HG02623 (cell line): ENCODE measurements at regions not wholly inside any gene's neighbourhood (a gene's known extent, or its start where the extent isn't known, plus 50 kb on each side); places are given as distances from the start of the nearest gene placed in this dataset.
A peak's percentile ranks its signal among the peaks of the same experiment; 100 is the strongest.

Experiments used
- ATAC-seq: cut with Tn5 transposase; IDR thresholded peaks from one replicate; pipeline ENCODE4 v1.9.1; 2021; ENCODE audit warnings: moderate library complexity; ENCODE audit not compliant: unreplicated experiment

DNA sequence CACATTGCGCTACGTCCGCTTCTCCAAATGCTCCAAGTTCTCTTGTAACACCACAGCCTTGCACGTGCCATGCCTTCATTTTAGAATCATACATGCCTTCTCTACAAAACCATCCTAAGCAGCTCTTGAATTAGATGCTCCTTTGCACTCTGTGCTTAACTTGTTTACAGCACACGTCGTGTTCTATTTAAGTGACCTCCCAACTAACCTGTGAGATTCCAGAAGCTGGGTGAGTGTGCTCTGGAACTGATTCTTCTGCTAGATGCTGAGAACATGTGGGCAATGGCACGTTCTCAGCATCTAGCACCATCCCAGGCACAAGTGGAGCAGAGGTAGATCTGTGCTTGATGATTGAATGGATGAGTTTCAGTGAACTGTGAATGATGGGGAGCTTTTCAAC lies 100.0 kb upstream of the NEDD9 start:
- ATAC-seq: no peak

GRCh38 chr6:11331111-11331510 lies 98.6 kb upstream of the NEDD9 start:
- ATAC-seq: no peak

GRCh38 chr6:11330413-11330760 lies 97.9 kb upstream of the NEDD9 start:
- ATAC-seq: no peak

GRCh38 chr6:11329726-11330412 lies 97.4 kb upstream of the NEDD9 start:
- ATAC-seq: no peak

DNA sequence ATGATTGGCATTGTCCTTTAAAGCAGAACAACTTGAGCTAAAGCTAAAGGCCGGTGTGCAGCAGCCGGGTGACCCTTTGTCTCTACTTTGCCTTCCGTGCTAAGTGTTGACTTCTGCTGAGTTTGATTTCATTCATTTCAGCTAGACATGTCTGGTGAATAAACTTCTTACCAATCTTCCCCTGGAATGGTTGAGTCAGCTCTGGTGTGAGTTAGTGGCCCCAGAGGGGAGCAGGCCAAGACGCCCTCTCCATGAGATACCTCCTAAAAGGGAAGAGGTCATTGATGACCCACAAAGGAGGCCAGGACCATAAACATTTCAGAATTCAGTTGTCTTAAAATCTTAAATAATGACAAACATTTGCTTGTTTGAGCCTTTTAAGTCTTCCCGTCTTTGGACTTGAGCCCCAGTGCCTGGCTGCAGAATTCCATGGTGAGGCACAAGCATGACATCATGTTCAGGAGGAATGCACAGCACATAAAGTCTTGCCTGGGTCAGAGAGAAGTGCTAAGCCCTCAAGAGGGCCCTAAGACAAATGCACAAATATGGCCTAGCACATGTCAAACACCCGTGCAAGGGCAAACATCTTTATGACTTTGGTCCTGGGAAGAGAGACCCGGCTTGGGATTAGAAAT lies 96.3 kb upstream of the NEDD9 start:
- ATAC-seq: no peak

DNA sequence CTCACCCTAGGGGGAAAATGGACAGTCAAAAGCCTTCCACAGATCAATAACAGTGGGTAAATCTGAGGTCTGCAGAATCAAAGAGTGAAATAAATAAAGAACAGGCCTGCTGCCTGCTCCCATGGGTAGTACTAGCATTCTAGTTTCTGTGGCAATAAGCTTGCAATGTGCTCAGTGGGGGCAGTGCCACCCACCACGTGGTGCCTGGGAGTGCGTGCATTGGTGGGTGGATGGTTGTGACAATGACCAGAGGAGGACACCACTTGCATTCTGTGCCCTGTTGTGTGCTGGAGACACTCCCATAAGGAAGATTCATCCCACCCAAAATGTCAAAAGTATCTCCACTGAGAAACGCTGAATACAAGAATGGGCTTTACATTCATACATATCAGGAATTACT lies 95.5 kb upstream of the NEDD9 start:
- no peak for ATAC-seq

DNA sequence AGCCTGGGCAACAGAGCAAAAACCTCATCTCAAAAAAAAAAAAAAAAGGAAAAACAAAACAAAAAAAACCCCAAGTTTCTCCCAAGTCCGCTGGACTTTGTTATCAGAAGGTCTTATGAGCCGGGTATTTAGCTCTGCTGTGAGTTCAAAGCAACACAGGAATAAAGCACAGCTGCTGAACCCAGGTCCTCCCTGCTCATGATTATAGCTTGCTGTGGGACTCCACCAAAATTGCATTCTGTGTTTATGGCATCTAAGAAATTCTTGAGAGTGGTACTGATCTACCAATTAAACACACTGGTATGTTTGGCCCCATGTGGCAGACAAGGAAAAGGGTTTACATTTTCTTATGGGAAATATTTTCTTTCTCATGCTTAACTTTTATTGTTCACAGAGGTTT lies 93.6 kb upstream of the NEDD9 start:
- ATAC-seq: no peak

GRCh38 chr6:11324453-11325015 lies 92.1 kb upstream of the NEDD9 start:
- ATAC-seq: peak; percentile 78

DNA sequence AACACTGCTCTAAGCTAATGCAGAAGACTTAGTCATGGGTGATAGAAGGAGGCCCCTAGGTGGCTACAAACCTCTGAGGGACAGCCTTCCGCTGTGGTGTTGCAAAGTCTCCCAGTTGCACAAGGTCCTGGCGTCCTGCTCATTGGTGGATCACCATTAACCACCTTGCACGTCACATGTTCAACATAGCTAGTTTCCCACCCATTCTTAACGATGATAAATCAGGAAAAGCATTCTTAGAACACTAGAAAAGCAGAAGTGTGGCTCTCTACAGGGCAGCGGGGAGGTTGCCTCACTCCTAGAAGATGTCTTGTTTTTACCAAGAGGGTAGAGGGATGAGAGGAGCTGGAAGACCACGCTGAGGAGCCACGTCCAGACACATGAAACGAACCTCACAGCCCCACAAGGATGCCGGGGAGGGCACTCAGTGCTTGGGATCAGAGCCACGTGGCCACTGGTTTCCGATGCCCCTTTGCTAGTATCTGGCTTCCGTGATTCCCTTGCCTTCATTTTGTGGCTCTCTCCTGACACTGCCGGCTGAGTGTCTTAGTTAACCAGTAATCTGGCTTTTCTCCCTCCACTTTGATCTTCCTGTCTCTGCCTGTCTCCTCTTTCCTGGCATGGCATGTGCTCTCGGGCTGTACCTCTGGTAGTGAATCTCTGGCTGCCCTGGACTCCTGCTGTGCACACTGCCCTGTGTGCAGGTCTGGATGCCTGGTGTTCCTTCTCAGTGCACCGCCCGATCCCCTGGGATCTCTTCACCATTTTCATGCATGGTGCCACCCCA lies 91.4 kb upstream of the NEDD9 start:
- no peak for ATAC-seq

GRCh38 chr6:11322252-11322885 lies 89.9 kb upstream of the NEDD9 start:
- ATAC-seq: no peak

- no peak for ATAC-seq
Observed at GRCh38 chr6:11320914-11321597, 88.6 kb upstream of the NEDD9 start.

DNA sequence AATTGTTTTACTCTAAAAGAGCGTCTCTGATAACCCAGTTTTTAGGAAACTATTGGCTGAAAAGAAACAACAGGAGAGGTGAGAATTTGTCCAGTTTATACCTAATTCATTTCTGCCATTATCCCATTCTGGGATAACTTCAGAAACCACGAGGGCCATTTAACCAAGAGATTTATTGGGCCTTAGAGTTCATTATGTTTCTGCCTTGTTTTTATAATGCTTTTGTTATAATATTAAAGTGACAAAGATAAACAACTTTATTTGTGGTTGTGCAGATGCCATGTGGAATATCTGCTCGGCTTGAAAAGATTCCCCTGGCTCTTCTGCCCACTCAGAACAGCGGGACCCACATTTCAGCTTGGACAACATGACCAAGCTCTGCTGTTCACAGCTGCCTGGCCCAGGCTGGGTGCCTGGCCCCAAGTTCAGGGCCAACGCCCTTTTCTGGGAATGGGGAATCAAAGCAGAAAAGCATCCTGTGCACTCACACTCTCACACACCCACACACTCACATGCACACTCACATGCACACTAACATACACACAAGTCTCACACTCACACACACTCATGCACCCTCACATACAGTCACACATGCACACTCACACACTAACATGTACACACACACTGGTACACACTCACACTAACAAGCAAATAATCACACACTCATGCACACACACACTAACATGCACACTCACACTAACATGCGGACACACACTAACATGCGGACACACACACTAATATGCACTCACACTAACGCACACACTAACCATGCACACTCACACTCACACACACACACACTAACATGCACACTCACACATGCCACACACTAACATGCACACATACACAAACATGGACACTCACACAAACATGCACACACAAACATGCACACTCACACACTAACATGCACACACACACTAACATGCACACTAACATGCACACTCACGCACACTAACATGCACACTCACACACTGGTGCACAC lies 86.7 kb upstream of the NEDD9 start:
- no peak for ATAC-seq

GRCh38 chr6:11317885-11318771 lies 85.7 kb upstream of the NEDD9 start:
- ATAC-seq: no peak

DNA sequence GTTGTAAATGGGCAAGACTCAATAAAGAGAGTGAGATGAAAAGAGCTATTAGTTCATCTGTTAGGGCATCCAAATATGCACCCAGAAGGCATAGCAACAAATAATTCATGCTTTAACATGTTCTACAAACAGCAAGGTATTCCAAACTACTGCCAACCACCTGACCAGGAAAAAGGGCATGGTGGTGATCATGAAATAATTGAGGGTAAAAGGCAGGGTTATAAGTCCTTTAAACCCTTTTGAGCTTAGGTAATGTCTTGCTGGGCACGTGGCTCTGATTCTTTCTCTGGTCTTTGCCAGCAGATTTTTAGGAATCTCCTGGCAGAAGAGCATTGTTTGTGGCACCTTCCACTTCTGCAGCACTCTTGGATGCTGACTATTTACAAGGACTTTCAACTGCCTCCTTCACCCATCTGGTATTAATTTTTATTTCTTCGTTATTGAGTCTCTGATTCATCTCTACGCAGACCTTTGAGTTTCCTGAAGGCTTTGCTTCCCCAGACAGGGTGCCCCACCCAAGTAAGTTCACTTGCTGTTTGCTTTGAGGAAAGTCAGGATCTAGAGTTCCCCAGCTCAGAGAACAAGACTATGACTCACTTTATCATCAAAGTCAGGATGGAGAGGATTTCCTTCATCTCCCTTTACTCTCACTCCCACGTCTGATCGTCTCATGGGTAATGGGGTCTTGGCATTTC lies 83.4 kb upstream of the NEDD9 start:
- no peak for ATAC-seq

DNA sequence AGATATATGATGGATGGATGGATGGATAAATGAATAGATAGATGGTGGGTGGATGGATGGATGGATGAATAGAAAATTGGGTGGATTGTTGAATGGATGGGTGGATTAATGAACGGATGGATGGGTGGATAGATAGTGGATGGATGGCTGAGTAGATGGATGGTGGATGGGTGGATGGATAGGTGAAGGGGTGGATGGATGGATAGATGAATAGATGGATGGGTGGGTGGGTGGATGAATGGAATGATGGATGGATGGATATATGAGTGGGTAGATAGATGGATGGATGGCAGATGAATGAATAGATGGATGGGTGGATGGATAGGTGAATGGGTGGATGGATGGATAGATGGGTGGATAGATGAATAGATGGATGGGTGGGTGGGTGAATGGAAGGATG lies 80.7 kb upstream of the NEDD9 start:
- no peak for ATAC-seq

DNA sequence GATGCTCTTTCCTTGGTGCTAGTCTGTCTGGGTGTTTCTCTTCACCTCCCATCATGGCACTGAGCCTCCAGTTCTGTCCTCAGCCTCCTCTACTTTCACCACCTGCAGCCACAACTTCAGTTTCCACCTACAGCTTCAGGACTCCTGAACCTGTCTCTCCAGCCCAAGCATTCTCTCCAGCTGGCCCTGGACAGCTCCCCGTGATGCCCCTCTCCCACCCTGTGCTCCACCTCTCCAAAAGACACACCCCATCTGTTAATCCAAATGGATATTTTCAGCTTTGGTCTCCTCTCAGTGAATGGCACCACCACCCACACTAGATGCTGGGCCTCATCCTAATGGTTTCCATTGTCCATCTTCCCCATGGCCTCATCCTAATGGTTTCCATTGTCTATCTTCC lies 79.5 kb upstream of the NEDD9 start:
- no peak for ATAC-seq

- ATAC-seq: no peak
Observed at GRCh38 chr6:11309947-11310665, 77.6 kb upstream of the NEDD9 start.
